NCI-H446 treated with DMSO at 0.1 percent for 48 hours (cell line): ENCODE measurements at regions not wholly inside any gene's neighbourhood (a gene's known extent, or its start where the extent isn't known, plus 50 kb on each side); places are given as distances from the start of the nearest gene placed in this dataset.
"Not testable (repeated sequence)": the region's sequence is repeated elsewhere in the genome, so short reads cannot be mapped to it uniquely, and the experiment has no call there.

Experiments
- DNase-seq: peaks from one replicate; lab custom pipeline; 2025; lab: John Stamatoyannopoulos, UW

DNA sequence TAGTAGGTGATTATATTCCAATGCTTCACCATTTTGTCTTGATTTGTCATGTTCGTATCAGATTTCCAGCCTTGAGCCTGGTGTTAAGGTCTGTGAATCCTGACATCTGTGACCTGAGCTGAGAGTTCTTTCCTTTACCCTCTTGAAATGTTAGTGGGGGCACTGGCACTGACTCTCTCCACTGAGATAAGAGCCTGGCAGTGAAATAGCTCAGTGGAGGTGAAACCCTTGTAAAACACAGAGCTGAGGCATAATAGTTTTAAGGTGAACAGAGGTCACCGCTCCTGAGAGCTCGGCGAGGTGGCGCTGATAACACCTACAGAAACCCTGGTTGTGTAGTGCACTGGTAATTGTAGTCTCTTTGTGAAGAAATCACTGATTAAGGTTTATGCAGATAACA lies 748.2 kb downstream of the DIAPH3 start:
- DNase-seq = no peak

DNA sequence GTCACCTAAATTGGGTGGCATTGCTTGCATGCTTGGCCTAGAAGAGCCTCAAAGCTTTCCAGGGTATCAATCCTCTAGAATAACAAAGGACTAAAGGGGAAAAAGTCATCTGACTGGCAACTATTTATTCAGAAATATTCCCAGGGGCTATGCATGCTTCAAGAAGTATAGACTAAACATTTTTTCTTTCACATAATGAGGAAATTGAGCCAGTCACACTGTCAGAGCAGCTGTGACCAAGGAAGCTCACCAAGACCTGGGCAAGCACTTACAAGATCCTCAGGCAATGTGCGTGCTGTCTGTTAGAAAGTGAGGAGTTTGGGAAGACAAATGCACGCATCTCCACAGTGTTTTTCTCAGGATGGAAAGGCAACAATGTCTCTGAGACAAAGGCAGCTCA lies 747.2 kb downstream of the DIAPH3 start:
- DNase-seq = no peak

DNA sequence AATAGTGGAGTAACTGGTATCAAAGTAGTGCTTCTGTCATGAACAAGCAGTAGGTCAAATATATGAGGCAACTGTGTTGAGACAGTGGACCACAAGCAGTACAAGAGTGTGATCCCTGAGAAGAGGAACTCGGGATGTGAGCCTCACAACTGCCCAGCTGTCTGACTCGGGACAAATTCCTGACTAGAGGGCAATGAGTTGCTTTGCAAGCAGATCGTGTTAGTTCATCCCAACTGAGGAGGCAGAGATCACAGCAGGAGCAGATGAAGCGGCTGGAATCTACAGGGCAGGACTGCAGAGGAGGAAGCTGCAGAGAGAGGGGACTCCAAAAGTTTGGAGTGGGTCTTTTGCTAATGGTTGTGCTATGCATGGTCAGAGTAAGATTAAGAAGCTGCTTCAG lies 741.1 kb downstream of the DIAPH3 start:
- DNase-seq = no peak

DNA sequence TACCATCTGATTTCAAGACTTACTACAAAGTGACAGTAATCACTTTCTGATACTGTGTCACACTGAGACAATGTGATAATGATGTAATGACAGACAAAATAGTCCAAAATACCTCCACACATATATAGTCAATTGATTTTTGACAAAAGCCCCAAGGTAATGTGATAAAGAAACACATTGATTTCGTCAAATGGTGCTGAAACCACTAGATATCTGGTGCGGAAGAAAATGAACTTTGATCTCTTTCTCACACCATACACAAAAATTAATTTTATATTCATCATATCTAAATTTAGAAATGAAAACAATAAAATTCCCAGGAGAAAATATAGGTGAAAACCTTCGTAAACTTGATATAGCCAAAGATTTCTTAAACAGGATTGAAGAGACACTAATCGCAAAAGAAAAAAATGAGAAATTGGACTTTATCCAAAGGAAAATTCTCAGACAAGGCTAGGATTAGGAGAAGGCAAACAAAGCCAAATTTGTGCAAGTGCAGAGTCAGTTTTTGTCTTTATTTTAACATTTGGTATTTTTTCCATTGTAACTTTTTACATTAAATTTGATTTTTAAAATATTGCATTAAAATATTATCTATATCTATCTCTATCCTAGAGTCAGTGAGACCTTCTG lies 739.9 kb downstream of the DIAPH3 start:
- DNase-seq = no peak

DNA sequence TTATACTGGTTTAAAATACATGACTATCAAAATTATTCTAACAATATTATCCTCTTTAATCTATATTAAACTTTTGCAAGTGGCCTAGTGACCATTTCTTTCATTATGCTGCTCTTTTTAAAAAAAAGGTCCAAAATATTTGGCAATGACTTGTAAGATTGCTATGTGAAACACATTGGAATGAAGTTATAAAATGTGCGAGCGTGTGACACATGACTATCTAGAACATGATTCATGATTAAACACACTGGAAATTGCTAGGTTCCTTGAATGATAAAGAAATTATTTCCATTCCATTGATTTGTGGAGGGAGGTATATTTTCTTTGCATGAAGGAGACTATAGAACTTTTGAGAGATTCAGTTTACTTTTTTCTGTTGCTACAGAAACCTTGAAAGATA lies 739.1 kb downstream of the DIAPH3 start:
- DNase-seq = no peak

DNA sequence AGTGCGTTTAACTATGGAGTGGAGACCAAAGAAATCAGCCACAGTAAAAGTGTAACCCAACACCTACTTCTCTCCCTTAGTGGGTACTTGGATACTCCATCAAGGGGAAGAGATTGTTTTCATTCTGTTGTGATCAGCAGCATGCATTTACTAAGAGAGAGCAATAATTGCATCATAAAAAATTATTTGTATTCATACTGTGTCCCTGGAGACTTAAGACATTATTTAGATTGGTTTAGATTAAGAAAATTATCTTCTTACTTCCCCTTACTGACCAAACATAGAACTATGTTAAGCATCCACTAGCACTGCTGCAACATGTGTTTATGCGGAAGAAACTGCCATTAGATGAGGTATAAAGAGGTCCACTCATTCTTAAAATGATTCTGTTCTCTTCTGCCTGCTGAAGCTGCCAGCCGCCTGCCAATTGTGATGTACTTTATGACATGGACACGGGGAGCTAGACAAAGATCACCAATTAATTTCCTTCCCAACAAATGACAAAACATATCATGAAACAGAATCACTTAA lies 738.5 kb downstream of the DIAPH3 start:
- DNase-seq = no peak

DNA sequence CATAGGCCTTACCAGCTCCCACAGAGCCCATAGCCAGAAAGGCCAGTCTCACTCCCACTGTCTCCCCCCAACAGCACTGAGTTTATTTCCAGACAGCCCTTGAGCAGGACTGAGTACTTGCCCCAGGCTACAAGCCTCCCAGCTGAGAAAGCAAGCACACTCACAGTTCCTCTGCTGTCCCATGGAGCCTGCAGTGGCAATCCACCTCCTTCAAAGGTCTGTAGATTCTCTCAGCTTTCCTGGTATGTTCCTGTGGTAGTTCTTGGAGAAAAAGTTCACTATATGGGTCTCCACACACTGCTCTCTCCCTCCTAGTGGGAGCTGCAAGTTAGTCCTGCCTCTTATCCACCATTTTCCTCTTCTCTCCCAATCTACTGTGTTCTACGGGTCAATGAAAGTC lies 728.7 kb downstream of the DIAPH3 start:
- no peak for DNase-seq

DNA sequence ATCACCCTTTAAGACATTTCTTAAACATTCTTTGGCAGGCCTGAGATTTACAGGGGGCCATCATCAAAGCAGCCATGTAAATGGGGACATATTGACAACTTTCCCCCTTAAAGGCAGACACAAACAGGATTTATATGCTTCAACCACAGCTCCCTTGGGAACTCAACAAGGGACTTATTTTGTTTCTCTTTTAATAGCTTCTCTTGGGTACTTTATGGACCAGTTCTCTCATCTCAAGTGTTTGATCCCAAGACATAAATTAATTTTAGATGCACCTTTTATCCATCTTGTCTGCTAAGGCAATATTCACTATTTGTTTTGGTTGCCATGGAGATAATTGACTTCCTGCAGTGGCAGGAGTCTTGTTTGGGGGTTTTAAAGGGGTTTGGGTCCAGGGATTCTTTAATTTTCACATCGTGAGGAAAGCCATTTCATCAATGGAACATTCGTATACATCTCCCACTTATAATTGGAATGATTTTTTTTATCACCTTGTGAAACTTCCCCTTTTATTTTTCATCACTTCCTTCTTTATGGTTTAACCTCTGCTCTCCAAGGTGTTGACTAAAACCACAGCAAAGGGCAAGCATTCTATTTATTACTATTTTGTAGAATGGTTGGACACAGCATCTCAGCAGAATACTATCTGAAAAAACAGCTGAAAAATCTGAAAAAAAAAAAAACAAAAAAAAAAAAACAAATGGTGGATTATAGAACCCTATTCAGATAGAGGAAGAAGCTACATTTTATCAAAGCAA lies 726.0 kb downstream of the DIAPH3 start:
- no peak for DNase-seq

DNA sequence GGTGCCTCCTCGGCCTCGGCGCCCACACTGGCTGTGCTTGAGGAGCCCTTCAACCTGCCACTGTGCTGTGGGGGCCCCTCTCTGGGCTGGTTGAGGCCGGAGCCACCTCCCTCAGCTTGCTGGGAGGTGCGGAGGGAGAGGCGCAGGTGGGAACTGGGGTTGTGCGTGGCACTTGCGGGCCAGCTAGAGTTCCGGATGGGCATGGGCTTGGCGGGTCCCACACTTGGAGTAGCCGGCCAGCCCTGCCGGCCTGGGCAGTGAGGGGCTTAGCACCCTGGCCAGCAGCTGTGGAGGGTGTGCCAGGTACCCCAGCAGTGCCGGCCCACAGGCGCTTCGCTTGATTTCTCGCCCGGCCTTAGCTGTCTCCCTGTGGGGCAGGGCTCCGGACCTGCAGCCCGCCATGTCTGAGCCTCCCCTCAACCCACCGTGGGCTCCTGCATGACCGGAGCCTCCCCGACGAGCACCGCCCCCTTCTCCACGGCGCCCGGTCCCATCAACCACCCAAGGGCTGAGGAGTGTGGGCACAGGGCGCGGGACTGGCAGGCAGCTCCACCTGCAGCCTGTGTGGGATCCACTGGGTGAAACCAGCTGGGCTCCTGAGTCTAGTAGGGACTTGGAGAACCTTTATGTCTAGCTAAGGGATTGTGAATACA lies 723.8 kb downstream of the DIAPH3 start:
- DNase-seq = no peak

DNA sequence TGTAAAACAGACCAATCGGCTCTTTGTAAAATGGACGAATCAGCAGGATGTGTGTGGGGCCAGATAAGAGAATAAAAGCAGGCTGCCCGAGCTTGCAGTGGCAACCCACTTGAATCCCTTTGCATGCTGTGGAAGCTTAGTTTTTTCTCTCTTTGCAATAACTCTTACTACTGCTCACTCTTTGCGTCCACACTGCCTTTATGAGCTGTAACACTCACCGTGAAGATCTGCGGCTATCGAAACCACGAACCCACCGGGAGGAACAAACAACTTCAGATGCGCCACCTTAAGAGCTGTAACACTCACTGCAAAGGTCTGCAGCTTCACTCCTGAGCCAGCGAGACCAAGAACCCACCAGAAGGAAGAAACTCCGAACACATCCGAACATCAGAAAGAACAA lies 722.7 kb downstream of the DIAPH3 start:
- not testable (repeated sequence) for DNase-seq

DNA sequence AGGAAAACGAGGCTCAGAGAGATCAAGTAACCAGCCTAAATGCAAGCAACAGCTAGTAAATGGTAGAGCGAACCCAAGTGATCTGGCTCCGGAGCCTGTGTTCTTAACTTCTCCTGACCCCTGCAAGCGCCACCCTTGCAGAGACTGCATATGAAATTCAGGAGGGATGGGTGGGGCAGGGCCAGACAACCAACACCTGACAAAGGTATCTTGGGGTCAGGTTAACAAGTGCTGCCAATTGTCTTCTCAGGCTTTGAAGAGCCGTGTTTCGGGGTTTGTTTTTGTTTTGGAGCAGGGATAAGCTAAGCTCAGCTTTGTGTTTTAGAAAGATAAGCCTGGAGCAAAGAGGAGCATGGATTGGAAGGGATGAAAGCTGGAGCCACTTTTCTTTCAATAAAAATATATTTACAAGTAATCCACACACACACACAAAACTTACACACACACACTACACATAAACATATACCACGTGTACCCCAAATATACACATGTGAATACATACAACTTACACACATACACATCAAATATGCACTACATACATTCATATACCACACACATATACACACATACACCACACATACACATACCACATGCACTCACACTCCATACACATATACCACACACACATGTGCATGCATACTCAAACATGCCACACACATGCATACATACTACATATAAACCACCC lies 722.0 kb downstream of the DIAPH3 start:
- no peak for DNase-seq

DNA sequence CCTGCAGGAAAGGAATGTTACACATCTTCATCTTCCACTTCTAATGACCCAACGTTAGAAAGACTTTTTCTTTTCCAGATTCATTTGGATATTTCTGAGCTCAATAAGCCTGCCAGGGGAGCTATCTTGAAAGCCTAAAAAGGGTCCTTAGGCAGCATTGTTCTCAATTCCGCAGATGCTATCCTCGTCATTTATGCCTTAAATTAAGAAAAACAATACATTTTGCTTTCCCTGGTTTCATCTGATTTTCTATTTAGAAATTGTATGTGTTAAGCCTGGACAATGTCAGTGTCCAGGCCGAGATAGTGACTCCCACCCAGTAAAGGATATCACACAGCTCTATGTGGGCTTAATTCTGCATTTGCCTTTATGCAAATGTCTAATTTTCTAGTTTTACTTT lies 721.3 kb downstream of the DIAPH3 start:
- no peak for DNase-seq

DNA sequence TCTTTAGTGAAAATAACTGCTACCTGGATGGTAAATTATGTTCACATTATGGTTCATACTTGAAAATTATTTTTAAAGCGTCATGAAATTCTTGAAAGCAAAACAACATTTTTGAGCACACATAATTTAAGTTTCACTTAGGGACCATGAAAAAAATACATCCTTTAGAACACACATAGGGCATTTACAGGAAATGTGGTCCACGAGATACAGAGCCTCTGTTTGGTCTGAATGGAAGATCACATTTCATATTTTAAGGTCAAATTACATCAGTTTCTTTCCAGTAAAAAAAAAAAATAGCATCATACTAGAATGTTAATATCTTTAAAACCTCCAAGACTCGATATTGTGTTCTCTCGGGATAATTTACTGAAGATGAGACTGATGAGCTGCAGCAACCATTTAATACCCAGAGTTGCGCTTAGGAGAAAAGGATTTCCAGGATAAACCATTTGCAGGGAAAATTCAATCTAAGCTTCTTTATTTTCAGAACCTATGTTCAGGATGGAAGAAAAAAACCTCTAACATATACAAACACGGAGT lies 720.7 kb downstream of the DIAPH3 start:
- DNase-seq = no peak

DNA sequence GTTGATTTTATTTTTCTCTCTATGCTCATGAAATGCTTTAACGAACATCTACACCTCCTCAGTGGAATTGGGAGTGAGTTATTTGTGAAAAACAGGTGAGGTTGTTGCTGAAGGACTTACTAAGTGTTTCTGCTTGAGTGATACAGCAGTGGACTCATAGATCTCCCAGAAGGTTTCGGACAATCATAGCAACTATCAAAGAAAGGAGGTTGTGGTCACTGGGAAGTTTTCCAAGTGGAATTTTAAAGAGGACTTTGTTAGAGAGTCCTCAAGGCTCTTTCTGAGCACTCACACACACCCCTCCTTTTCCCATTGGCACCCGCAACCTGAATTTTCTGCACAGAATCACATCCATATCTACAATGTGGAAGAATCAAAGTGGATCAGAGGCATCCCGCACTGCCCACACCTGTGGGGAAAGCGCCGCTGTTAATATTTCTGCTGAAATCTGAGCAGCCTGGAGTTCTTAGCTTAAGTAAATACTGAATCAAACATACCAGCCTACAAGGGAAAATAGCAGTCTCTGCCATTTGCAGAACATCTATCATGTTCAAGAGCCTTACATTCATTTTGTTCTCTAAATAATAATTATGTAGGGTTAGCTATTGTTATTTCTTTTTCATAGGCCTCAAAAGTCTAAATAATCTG lies 719.4 kb downstream of the DIAPH3 start:
- no peak for DNase-seq

DNA sequence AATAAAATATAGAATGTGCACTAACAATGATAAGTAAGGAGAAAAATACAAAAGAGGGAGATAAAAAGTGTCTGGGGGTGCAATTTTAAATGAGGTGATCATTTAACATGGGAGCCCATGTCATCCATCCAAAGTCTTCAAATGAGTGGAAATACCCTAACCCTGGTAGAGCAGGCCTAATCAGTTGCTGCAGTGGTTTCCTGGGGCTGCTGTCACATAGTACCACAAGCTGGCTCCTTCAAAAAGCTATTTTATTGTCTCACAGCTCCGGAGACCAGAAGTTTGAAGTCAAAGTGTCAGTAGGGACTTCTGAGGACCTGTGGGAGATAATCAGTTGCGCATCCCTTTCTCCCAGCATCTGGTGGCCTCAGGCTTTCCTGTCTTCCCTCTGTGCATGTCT lies 717.9 kb downstream of the DIAPH3 start:
- no peak for DNase-seq

DNA sequence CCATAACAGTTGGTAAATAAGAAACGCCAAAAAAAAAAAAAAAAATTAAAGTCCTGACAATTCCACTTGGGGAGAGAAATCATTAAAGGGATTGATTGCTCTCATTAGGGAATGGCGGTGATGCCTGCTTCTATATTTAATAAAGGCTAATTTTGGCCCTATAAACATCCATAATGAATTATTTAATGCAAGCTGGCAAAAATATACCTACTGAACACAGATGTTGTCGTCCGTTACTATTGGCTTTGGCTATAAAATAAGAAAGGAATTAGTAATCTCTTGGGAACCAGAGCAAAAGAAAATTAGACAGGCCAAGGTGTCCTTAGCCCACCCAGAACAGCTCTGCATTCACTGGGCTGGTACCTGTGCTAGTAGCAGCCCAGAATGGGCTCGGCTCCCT lies 717.3 kb downstream of the DIAPH3 start:
- no peak for DNase-seq

DNA sequence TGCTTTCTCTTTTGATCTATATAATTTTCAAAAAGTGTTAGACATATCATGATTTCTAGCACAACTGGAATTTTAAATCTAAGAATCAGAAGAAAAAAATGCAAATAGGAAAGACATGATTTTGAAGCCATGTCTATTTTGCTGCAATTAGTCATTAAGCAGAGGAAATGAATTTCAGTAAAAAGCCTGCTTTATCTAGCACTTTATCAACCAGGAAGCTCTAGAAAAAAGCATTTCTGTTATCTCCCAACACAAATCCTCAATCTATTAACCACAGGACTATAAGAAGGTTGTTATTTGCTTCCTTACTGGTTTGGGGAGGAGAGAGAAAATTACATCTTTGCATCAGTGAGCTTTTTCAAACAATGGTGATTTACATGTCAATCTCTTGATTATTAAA lies 716.7 kb downstream of the DIAPH3 start:
- no peak for DNase-seq

DNA sequence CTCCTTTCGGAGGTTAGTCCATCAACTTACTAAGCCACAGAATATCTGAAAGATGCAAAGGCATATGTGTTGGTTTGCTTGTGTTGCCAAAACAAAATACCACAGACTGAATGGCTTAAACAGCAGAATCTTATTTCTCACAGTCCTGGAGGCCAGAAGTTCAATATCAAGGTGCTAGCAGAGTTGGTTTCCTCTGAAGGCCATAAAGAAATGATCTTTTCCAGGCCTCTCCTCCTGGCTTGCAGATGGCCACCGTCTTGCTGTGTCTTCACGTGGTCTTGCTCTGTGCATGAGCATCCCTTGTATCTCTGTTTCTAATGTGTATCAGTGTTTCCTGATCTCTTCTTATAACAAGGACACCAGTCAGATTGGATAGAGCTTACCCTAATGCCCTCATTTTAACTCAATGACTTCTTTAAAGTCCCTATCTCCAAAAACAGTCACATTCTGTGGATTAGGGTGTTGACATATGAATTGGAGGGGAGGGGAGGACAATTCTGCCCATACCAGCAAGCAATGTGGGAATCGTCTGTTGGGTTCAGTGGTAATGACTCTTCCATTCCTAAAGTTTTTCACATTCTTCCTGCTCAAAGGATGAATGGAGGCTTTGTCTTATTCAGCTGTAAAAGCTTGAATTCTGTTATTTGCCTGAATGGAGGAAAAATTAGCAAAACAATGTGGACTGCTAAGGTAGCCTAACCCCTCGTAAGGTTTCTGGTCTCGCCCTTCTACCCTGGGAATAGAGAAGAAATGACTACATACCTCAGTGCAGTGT lies 715.7 kb downstream of the DIAPH3 start:
- no peak for DNase-seq

DNA sequence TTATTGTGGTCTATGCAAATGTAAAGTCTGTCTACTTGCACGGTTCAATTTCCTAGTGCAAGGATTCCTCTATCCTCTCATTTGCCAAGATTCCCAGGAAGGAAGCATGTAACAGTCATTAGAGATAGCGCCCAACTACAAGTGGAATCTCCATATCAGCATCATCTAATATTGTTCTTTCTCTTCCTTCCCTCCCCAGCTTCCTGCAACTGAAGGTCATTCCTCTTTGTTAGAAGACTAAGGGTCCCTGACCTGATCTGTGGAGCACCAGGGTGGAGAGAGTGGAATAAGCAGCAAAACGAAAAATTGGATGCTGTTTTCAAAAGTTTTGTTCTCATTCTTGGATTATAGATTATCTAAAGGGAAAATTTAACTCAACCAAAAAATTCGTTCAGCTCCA lies 714.0 kb downstream of the DIAPH3 start:
- no peak for DNase-seq

DNA sequence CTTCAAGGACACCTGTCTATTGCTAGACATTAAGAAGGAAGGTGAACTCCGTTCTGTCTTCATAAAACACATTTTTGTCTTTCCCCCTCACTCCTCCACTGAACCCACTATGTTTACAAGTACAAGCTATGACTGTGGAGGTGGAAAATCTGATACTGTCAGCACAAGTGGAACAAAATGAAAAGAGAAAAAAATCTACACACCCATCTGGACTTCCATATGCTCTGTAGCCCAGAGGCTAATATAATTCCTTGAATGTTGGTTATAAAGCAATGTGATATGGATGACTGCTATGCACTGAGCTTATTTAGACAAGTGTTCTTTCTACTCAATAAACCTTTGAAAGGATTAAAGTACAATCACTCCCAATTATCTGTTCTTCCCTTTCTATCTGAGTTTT lies 713.5 kb downstream of the DIAPH3 start:
- DNase-seq = no peak

DNA sequence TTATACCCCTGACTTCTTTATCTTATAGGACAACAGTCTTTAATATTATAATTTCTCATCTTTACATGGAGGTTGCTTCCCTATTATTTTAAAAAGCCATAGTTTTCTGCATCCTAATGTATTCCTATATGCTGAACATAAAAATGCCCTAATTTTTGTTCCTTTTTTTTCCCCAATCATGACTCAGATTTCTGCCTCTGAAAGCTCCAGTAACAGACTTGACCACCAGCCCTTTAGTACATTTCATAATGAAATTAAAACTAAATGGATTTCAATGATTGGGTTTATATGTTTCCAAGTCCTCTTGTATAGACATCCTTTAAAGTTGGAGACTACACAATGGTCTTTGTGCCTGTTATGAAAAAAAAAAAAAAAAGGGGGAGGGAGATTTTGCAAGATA lies 712.5 kb downstream of the DIAPH3 start:
- no peak for DNase-seq
